MV-4-11 (cell line): ENCODE measurements at regions not wholly inside any gene's neighbourhood (a gene's known extent, or its start where the extent isn't known, plus 50 kb on each side); places are given as distances from the start of the nearest gene placed in this dataset.
"Not testable (repeated sequence)": the region's sequence is repeated elsewhere in the genome, so short reads cannot be mapped to it uniquely, and the experiment has no call there.

ENCODE experiments used
- DNase-seq: peaks from one replicate; lab custom pipeline; 2025; lab: John Stamatoyannopoulos, UW

DNA sequence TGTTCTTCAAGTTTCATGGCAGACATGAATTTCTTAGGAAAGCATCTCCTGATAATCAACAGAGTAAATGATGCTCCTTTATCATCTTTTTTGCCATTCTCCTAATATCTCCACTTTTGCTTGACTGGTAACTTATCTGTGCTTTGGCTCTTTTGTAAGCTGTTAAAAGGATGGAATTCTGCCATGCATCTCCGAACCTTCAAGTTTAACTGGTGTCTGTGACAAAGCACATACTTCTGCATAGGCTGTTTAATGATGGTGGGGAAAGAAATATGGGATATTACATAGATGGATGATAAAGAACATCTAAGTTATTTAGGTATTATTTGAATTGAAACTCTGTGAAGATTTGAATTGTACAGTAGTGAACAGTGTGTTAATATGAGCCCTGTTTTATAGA is 866.9 kb upstream of the SLITRK1 start:
- no peak for DNase-seq

DNA sequence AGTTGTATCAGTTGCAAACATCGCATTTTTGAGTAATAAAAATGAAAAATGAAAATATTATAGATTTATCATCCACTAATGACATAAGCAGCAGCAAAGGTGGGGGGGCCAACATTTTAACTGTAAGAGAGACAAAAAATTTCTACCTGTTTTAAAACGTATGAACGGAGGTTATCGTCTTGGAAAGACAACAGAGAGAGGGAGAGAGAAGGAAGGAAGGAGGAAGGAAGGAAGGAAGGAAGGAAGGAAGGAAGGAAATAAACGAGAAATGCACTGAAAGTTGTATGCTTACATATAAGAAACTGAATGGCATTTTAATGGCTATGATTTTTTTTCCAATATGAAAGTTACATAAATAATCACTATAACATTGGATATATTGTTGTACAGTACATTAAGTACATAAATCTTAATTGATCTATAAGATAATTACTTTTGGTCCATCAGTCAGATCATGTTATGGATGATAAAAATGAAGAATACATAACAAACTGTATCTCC is 862.8 kb upstream of the SLITRK1 start:
- no peak for DNase-seq

DNA sequence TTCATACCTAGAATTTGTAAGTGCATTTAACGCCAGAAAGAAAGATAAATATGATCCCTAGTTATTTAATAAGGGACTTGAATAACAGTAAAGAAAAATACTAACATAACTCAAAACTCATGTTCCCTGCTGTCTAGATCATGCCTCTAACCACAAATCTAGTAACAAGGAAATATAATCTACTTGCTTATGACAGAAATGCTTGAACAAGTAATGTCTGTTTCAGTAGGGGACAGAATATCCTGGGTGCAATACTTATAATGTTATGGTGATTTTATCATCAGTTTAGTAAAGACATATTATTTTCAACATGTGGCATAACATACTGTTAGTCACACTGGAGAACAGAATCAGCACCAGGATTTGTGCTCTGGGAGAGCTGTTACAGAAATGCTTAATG is 861.9 kb upstream of the SLITRK1 start:
- no peak for DNase-seq

DNA sequence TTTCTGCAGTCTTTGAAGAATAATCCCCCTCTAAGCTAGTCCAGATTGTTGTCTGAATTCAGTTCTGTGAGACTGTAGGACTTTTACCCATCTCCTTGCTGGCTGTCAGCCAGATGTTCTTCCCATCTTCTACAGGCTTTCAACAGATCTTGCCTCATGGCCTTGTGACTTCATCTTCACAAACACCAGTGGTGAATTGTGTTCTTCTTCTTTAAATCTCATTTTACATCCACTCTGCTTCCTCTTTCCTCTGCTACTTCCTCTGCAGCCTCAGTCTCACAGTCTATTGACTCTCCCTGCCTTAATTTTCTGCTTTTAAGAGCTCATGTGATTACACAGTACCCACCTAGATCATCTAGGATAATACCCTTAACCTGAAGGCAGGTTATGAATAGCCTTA is 859.0 kb upstream of the SLITRK1 start:
- peak; percentile 24 for DNase-seq

DNA sequence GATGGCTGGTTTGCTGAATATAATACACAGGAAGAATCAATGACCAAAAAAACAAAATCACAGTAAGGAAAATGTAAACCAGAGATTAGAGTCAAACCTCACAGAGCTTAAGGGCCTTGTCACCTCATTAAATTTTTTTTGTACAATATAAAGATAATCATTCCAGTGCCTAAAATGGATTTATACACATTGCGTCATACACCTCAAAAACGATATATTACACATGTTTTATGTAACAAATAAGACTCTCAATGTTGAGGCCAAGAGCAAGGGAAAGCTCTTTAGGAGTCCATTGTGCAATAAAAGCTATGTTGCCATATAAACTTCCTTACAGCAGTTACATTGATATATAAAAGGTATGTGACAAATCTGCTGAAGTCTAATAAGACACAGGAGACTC is 856.7 kb upstream of the SLITRK1 start:
- DNase-seq = no peak

DNA sequence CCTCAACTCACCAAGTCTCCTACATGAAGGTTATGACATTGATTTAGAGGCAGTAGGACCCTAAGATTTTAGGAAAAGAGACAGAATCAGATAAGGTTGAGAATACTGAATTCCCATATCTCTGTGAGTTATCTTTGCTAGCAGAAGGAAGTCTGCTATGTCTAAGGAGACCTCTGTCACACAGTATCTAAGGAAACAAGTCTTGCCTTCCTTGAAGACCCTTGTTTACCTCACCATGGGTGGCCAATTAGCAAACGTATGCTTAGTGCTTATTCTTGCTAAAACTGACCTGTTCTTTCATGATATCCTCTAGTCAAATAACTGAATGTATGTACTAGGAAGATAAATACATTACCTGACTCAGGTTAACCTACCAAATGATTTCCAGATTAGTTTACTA is 855.4 kb upstream of the SLITRK1 start:
- no peak for DNase-seq

DNA sequence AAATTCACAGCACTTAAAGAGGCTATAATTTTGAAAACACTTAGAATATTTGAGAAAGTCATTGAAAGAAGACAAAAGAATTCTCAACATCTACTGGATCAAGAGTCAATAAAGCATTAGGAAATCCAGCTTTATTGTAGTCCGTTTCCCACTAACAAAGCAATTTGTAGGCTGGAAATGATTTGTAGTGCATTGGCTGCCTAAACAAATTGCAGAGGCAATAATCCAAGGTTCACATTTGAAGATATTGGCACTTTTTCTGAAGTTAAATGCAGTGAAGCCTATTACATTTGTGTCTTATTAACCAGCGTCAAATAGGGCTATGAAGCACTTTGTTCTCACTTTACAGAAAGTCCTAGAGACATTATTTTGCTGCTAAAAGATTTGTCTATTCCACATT is 848.1 kb upstream of the SLITRK1 start:
- DNase-seq = no peak

DNA sequence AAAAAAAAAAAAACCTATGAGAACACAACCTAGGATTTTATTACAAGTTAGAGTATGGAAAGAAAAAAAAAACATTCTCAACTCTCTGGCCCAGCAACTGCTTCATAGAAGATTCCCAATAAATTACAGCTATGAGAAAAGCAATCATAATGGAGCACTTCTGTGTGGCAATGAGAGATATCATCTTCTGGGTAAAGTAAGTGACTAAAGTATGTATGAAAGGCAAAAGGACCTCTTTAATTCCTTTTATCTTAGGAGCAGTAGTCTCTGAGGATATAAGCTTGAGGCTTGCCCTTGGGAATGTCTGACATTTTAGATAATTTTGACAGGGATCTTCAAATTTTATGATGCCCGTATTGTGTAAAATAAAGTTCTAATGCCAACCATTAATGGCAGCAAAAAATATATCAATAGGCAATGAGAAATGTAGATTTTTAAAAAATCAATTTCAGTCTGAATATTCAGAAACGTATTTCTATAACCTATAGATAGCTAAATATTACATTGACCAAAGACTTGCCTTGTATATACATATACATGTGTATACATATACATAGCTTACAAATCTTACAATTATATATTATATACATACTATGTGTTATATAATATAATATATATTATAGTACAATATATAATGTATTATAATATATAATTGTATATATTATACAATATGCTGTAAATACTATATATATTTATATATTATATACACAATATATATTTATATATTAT is 823.9 kb upstream of the SLITRK1 start:
- no peak for DNase-seq

DNA sequence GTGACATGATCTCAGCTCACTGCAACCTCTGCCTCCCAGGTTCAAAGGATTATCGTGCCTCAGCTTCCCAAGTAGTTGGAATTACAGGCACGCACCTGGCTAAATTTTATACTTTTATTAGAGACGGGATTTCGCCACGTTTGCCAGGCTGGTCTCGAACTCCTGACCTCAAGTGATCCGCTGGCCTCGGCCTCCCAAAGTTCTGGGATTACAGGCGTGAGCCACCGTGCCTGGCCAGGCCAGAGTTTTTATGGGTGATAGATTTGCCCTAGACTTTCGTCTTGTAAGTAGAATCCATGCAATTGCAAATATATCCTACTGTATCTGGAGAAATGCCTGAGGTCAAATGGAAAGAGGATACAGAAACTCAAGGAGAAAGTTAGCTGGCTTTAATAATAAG is 819.9 kb upstream of the SLITRK1 start:
- DNase-seq = no peak

DNA sequence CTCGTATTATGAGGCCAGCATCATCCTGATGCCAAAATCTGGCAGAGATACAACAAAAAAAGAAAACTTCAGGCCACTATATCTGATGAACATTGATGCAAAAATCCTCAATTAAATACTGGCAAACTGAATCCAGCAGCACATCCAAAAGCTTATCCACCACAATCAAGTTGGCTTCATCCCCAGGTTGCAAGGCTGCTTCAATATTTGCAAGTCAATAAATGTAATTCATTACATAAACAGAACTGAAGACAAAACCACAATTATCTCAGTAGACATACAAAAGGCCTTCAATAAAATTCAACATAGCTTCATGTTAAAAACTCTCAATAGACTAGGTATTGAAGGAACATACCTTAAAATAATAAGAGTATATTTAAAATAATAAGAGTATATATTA is 815.3 kb upstream of the SLITRK1 start:
- DNase-seq = not testable (repeated sequence)

DNA sequence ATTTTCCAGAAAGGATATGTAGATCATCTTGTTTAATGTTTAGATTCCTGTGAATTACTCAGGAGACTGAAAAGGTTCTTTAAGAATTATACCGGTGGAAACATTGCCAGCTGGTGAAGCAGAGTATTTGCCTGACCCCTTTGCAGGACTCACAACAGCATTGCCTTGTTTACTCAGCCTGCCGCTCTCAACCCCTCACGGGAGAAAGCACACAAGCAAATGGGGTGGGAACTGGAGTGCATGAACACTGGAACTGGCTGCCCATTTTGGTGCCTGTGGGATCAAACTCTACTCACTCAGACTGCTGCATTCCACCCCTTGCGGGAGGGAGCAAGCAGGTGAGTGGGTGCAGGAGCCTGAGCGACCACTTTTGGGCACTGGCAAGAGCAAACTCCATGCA is 804.7 kb upstream of the SLITRK1 start:
- DNase-seq = no peak

DNA sequence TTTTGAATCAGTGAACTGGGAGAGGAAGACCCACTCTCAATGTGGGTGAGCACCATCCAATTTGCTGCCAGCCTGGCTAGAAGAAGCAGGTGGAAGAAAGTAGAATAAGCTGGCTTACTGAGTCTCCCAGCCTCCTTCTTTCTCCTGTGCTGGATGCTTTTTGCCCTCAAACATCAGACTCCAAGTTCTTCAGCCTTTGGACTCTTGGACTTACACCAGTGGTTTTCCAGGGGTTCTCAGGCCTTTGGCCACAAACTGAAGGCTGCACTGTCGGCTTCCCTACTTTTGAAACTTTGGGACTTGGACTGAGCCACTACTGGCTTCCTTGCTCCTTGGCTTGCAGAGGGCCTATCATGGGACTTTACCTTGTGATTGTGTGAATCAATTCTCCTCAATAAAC is 804.2 kb upstream of the SLITRK1 start:
- DNase-seq = no peak

DNA sequence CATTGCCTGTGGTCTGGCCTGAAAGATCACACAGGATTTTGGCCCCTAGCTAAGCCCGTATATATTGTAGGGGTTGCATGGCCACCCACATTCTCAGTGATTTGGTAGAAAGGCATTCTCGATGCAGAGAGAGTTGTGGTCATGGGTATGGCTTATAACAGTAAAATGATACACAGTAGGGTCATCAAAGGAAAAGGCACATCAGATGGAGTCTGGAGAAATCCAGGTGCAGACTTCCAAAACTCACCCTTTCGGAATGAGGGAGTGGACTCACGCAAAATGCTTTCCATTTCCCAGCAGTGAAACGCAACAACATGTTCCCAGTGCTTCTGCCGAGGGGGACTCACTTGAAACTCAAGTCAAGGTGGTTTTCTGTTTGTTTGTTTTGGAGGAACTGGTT is 802.5 kb upstream of the SLITRK1 start:
- DNase-seq = no peak

DNA sequence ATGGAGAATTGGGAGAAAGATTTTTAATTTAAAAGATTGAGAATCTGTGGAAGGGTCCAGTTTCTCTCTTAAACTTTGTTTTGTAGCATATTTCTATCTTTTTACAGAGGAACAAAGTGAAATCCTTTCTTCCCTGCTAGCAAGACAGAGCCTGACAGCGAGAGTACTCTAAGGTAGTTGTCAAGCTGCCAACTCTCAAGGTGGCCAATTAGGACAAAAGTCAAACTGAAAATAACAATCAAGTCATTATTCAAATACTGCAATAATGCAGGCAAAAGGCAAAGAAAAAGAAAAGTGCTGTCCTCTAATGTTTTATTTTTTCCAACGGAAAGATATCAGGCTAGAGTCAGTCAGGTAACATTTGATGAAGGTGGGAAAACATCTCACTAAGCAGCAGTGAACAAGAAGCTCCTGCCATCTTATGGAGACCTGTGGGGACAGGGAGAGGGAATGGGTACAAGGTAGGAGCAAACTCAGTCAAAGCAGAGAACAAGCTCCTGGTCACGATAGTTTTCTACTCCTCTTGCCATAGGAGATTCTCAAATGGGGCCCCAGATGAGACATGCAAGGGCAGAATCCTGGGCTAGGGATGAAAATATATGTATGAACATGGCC is 801.9 kb upstream of the SLITRK1 start:
- no peak for DNase-seq

DNA sequence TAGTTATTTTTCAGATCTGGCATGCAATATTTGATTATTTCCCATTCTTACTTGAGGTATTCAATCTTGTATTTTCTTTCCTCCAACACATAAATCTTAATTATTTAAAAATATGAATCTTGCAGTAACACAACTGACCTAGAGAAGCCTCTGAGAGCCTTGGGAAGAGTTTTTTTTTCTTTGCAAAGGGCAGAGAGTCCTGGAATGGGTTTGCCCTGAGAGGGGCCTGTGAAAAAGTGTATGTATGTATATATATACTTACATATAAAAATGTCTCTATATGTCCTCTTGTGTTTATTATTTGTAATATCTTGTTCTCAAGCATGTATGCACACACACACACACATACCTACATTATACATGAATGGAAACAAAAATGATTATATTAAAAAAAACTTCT is 801.2 kb upstream of the SLITRK1 start:
- DNase-seq = no peak

DNA sequence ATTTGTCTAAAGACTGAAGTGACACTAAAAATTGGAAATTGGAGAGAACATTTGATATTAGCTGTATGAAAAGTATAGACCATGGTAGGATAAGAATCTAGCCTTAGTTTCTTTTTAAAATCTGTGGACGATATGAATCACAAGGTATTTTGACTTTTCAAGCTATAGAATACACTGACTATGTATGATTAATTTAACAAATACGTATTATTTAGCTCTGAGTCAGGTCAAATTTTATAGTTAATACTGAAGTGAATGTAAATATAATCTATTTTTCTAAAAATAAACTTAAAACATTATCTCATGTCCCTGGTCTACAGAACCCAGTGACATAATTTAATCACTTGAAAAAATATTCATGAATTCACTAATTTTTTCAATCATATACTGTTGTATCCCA is 795.6 kb upstream of the SLITRK1 start:
- DNase-seq = no peak

DNA sequence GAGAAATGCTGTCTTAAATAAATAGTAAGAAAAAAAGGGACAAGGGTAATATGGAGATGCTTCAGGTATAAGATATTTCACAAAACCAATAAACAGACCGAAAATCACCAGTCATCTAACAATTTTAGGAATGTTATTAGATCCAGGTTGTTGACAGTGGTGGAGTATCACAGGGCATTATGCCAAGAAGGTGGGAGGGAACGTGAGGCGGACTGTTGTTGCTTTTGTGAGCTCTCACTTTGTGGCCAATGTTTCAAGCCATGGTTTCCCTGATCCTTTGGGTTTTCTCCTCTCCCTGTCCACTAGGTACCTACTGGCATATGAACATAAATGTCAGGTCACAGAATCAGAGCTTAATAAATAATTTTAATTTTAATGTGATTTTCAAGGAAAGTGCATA is 790.3 kb upstream of the SLITRK1 start:
- no peak for DNase-seq

DNA sequence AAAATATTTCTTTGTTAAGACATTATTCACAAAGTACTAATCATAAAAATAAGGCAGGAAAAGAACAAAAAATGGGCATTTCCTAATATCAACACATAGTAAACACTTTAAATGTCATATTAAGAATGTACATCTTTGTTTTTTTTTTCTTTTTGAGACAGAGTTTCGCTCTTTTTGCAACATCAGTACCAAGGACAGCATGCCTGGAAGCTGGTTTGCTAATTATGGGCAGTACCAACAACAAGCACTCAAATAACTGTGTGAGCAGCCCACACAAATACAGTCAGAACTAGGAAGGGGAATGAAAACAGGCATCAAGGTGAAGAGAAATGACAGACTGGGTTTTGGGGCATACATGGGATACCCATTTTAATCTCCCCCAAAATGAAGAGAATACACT is 788.0 kb upstream of the SLITRK1 start:
- no peak for DNase-seq

DNA sequence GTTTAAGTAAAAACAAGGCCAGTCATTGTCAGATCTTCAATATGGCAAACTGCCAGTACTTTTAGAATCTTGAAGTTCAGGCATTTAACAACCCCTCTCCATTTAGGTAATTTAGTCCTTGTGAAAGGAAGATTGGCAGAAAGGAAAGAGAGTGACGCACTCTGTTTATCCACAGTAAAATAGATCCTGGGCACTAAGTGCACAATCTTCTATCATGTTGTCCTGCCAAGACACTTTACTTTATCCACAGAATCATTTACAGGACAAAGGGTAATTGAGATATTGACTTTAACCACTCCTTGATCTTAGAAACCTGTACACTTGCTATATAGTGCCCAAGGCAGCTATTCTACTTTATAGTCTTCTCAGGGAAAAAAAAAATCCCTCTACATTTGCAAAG is 786.4 kb upstream of the SLITRK1 start:
- DNase-seq = no peak

DNA sequence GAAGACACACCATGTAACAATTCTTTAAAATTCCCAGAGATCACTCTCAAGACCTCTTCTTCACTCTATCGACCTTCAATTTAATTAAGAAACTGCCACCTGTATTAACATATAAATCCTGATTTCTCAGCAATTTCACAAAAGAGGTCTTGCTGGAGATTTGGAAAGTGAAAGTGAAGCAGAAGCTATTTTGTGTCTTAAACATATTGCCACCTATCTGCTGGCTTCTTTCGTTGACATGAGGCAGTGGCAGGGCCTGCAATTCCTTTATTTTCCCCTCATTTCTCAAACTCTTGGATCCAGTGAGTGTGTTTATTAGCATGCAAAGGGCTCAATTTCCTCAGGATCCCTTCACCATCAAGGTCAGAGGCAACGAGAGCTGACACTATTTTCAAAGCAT is 780.2 kb upstream of the SLITRK1 start:
- no peak for DNase-seq

DNA sequence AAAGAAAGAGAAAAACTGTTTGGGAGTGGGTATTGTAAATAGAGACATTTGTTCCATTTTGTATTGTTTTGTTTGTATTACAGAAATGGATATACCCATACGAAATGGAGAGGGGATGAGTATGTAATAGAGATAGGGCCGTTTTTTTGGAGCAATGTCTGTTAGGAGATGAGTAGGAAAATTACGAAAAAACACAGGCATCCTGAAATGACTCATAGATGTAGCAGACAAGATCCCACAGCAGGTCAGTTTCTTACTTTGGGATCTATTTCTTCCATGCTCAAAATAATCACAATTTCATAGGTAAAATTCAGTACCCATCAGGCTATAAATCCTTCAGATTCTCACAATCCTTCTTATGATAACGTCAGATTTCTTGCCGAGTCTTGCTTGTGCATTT is 779.4 kb upstream of the SLITRK1 start:
- DNase-seq = no peak

DNA sequence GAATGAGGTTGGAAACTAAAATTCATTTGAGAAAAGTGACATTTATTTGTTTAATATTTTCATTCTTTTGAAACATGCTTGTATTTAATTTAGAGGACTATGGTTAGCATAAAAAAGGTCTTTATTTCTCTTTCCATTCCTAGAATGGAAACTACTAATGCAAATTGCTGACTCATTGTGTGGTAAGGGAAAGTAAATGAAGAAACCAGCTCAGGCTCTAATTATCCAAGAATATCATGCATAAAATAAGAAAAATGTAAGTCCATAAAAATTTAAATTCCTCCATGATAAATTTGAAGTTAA is 777.0 kb upstream of the SLITRK1 start:
- DNase-seq = no peak

DNA sequence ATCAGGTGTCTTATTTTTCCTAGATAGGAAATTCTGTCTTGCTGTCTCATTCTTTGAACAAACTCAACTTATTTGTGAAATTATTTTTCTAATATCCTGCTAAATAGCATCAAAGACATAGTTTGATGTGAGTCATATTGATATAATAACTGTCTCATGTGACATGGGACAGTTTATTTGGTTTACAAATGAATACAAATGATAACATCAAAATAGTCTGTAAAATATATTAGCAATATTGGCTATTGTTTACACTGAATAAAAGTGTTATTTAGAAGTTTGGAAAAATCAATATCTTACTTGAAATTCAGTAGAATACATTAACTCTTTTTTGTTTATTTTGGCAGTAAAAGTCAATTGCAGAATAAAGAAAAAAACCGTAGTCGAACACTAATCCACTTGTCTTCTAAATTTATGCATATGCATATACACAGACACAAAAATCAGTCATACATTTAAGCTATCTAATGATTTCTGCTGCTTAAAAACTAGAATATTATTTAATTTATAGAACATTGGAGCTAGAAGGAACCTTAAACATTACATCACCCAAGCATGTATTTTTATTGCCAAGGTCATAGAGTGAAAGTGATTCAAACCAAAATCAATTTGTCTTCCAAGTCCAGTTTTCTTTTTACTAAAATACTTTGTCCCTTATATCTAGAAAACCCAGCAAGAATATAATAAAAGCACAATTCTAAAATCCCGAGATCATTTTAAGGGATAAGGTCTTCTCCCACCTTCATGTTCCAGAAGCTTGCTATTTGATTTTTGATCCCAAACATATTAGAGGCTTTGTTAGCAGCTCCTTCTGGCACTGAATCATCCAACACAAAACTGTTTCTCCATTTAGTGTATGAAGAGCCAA is 776.5 kb upstream of the SLITRK1 start:
- DNase-seq = no peak
